ENCODE measurements at regions not wholly inside any gene's neighbourhood (a gene's known extent, or its start where the extent isn't known, plus 50 kb on each side); places are given as distances from the start of the nearest gene placed in this dataset.

DNA sequence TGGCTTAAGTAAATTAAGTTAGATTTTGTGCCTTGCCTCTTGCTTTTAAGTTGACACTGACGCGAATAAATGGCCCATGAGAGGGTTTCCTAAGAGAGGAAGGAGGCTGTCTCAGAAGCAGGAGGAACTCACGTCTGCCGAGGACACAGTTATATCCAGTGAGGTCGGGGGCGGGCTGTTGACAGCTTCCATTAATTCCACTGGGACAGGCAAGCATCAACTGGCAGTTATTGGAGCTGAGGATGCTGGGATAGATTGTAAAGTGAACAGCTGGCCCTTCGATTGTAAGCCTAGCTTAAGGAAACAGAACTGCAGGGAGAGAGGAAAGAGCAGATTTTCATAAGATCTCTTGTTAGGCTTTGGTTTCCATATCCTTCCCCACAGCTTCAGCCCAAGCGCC is 399.2 kb downstream of the IPO8 start:
- TF ChIP-seq, protein P1, sequence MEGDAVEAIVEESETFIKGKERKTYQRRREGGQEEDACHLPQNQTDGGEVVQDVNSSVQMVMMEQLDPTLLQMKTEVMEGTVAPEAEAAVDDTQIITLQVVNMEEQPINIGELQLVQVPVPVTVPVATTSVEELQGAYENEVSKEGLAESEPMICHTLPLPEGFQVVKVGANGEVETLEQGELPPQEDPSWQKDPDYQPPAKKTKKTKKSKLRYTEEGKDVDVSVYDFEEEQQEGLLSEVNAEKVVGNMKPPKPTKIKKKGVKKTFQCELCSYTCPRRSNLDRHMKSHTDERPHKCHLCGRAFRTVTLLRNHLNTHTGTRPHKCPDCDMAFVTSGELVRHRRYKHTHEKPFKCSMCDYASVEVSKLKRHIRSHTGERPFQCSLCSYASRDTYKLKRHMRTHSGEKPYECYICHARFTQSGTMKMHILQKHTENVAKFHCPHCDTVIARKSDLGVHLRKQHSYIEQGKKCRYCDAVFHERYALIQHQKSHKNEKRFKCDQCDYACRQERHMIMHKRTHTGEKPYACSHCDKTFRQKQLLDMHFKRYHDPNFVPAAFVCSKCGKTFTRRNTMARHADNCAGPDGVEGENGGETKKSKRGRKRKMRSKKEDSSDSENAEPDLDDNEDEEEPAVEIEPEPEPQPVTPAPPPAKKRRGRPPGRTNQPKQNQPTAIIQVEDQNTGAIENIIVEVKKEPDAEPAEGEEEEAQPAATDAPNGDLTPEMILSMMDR (IDR thresholded peaks at IDR 0.05) = no peak
- no peak for TF ChIP-seq POLR2A (IDR thresholded peaks at IDR 0.05)
